Fibroblast of lung (primary cell): ENCODE measurements at regions not wholly inside any gene's neighbourhood (a gene's known extent, or its start where the extent isn't known, plus 50 kb on each side); places are given as distances from the start of the nearest gene placed in this dataset.

Experiments
- DNase-seq, 2 donors: peaks; one replicate each; pipeline versions ENCODE4 v3.0.0 to v3.0.0-alpha.2; 2010; ENCODE audit warnings: low read depth in 2 of 2
- H2AFZ ChIP-seq: 2 replicates; pipeline ENCODE4 v1.5.1; 2012; ENCODE audit warnings: low read length, control low read depth, inconsistent platforms
- H3K27ac ChIP-seq: 2 replicates; pipeline ENCODE4 v1.5.1; 2011; ENCODE audit warnings: low read length, control low read depth; ENCODE audit not compliant: insufficient read depth
- H3K27me3 ChIP-seq: 2 replicates; pipeline ENCODE4 v1.5.1; 2011; ENCODE audit warnings: mild to moderate bottlenecking, low read length; ENCODE audit not compliant: control insufficient read depth, insufficient read depth
- H3K36me3 ChIP-seq: 2 replicates; pipeline ENCODE4 v1.5.1; 2011; ENCODE audit warnings: low read length; ENCODE audit not compliant: control insufficient read depth, insufficient read depth
- H3K4me1 ChIP-seq: 2 replicates; pipeline ENCODE4 v1.5.1; 2011; ENCODE audit warnings: low read length; ENCODE audit not compliant: control insufficient read depth, insufficient read depth; ENCODE audit errors: extremely low read depth
- H3K4me2 ChIP-seq: 2 replicates; pipeline ENCODE4 v1.5.1; 2011; ENCODE audit warnings: low read length, control low read depth; ENCODE audit not compliant: insufficient read depth; ENCODE audit errors: extremely low read depth
- H3K4me3 ChIP-seq, 4 experiments: fragments of 200-600 bp in 1 of 4; sonication (generic) in 1 of 4; replicated peaks in 1 of 4; 2 replicates each; pipeline ENCODE4 v1.5.1; 2011 to 2016; ENCODE audit warnings: low read length in 4 of 4, low read depth in 3 of 4, mild to moderate bottlenecking in 3 of 4, control low read depth in 2 of 4, inconsistent platforms in 1 of 4, mixed read lengths in 1 of 4; ENCODE audit not compliant: insufficient read depth in 1 of 4; ENCODE audit errors: control extremely low read depth in 1 of 4
- H3K79me2 ChIP-seq: 2 replicates; pipeline ENCODE4 v1.5.1; 2012; ENCODE audit warnings: mild to moderate bottlenecking, low read length, inconsistent platforms; ENCODE audit not compliant: control insufficient read depth, insufficient read depth
- H3K9ac ChIP-seq: 2 replicates; pipeline ENCODE4 v1.5.1; 2011; ENCODE audit warnings: mild to moderate bottlenecking, low read length, control low read depth; ENCODE audit not compliant: insufficient read depth
- H3K9me3 ChIP-seq: 2 replicates; pipeline ENCODE4 v1.5.1; 2012; ENCODE audit warnings: low read depth, low read length; ENCODE audit not compliant: control insufficient read depth, insufficient read depth
- H4K20me1 ChIP-seq: 2 replicates; pipeline ENCODE4 v1.5.1; 2011; ENCODE audit warnings: low read length; ENCODE audit not compliant: control insufficient read depth, insufficient read depth; ENCODE audit errors: extremely low read depth
- CTCF ChIP-seq, 2 donors: IDR thresholded peaks in 1 of 2; conservative IDR thresholded peaks in 1 of 2; 1 replicate in 1 of 2; 2 replicates in 1 of 2; pipeline ENCODE4 v1.5.1; 2011 to 2012; ENCODE audit warnings: low read length in 2 of 2, control low read depth in 1 of 2, inconsistent platforms in 1 of 2, low read depth in 1 of 2, mild to moderate bottlenecking in 1 of 2
- EZH2 ChIP-seq: IDR thresholded peaks from 2 replicates; pipeline ENCODE4 v1.5.1; 2012; ENCODE audit warnings: low read length, control low read depth, mild to moderate bottlenecking; ENCODE audit errors: missing control alignments

DNA sequence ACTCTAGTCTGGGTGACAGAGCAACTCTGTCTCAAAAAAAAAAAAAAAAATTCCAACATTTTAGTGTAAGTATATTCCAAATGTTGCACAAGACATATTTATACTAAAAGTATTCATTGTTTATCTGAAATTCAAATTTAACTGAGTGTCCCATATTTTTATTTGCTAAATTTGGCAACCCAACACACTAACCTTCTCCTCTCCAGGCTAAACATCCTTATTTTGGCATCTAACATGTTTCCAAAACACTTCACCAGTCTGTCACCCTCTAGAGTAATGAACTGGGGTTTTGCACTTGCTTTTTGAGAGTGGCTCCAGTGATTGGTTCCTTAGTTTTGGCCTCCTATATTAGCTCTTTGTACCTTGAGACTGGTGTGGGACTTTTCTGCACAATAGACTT is 243.4 kb upstream of the SALL1 start:
- Histone ChIP-seq H3K9me3 (no peaks in the 10 kb centered on the region), H2AFZ (no peak overlapping the region), H3K9ac (no peak overlapping the region), H3K4me2 (no peak overlapping the region), H4K20me1 (no peaks in the 10 kb centered on the region), H3K4me1 (no peaks in the 10 kb centered on the region), H3K27me3 (no peaks in the 10 kb centered on the region), H3K27ac (no peak overlapping the region), H3K36me3 (no peaks in the 10 kb centered on the region), H3K4me3 (no peak overlapping the region), H3K79me2 (no peaks in the 10 kb centered on the region)
- peak in 1 of 2 donors; percentile 35 for DNase-seq
- TF ChIP-seq CTCF (conservative IDR thresholded peaks at IDR 0.05 in 1 of 2, IDR thresholded peaks at IDR 0.05 in 1 of 2; ENCODE audit: low read depth in 1 of 2, low read length in 2 of 2) (no peak), EZH2 (no peak)

DNA sequence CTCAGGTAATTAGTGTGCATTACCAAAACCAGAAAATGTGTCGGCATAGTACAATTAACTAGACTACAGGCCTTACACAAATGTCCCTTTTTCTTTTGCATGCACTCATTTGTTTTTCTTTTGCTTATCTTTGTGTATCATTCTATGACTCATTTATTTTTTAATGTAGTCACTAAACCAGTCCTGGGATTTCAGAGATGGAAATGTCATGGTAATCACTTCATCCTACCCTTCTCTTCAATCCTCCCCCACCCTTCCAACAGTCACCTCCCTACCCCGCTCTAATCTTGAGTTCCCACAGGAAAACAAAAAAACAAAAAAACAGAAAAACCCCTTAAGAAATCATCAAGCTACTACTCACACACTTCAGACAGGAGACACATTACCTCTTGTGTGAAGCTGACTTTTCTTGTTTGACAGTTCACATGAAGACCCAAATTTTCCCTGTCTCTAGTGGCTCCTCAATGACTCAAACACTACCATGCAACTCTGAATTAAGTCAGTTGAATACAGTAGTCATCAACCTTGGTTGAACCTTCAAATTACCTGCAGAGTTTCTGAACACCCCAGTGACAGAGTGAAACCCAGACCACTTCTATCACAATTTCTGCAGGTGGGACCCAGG is 242.4 kb upstream of the SALL1 start:
- Histone ChIP-seq H2AFZ (no peak overlapping the region), H3K9me3 (no peaks in the 10 kb centered on the region), H3K27ac (no peak overlapping the region), H3K4me2 (no peak overlapping the region), H3K4me1 (no peaks in the 10 kb centered on the region), H3K36me3 (no peaks in the 10 kb centered on the region), H3K9ac (no peak overlapping the region), H3K4me3 (no peak overlapping the region), H3K79me2 (no peaks in the 10 kb centered on the region), H3K27me3 (no peaks in the 10 kb centered on the region), H4K20me1 (no peaks in the 10 kb centered on the region)
- peak; percentile 21 to 53 for DNase-seq
- no peak for TF ChIP-seq CTCF (conservative IDR thresholded peaks at IDR 0.05 in 1 of 2, IDR thresholded peaks at IDR 0.05 in 1 of 2; ENCODE audit: low read depth in 1 of 2, low read length in 2 of 2)
- TF ChIP-seq EZH2 = no peak

DNA sequence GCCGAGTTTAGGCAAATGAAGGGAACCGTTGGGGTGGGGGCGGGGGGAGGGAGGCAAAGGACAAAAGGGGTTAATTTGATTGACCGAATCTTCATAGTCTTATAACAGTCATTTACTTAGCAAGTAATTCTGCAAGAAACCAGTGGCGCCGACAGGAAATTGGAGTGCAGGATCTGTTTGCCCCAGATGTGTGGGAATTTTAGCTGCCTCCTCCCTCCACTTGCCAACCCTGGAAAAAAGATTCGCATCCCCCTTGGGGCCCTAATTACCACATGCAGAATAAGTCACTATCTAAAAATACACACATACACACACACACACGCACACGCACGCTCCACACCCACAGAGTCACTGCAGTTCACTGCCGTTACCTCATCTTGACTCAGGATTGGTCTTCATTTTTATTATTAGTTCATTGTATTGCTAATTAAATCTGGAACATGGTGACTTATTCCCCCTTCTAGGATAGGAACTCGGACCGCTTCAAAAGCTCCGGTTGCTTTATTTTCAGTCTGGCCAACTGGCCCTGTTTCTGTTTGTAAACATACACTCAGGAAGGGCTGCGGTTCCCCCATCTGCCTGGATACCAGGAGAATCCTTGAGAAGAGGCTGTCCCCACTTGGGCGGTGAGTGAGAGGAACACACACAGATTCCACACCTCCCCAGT is 241.6 kb upstream of the SALL1 start:
- no peak overlapping the region for H3K4me3 ChIP-seq
- no peaks in the 10 kb centered on the region for H3K36me3 ChIP-seq
- H3K79me2 ChIP-seq = no peaks in the 10 kb centered on the region
- peak overlapping the region; percentile 20 for H3K27ac ChIP-seq
- TF ChIP-seq CTCF (conservative IDR thresholded peaks at IDR 0.05 in 1 of 2, IDR thresholded peaks at IDR 0.05 in 1 of 2; ENCODE audit: low read depth in 1 of 2, low read length in 2 of 2) (no peak), EZH2 (no peak)
- no peak overlapping the region for H2AFZ ChIP-seq
- H3K4me1 ChIP-seq = no peaks in the 10 kb centered on the region
- no peak overlapping the region for H3K9ac ChIP-seq
- peak; percentile 86 to 88 for DNase-seq
- H3K9me3 ChIP-seq = no peaks in the 10 kb centered on the region
- H3K27me3 ChIP-seq = no peaks in the 10 kb centered on the region
- no peaks in the 10 kb centered on the region for H4K20me1 ChIP-seq
- H3K4me2 ChIP-seq = no peak overlapping the region
